ENCODE measurements at regions not wholly inside any gene's neighbourhood (a gene's known extent, or its start where the extent isn't known, plus 50 kb on each side); places are given as distances from the start of the nearest gene placed in this dataset.

- intact Hi-C loops (cut with DNase I; ENCODE audit: low total_unique reads): no loop called here
- H3K4me3 ChIP-seq: no peak overlapping the region
- H3K27me3 ChIP-seq: no peaks in the 10 kb centered on the region
- in situ Hi-C loops (cut with MboI; ENCODE audit: low pct_ligation_motif_present in 1 of 4, low pct_unique_long_range_greater_than_20kb in 1 of 4, low sequenced_read_pairs in 3 of 4): no loop called here
- H3K36me3 ChIP-seq: no peaks in the 10 kb centered on the region
- H3K27ac ChIP-seq: no peak overlapping the region
- no peaks in the 10 kb centered on the region for H3K4me1 ChIP-seq
- no peak for TF ChIP-seq POLR2AphosphoS5 (IDR thresholded peaks at IDR 0.05)
- TF ChIP-seq EP300 (IDR thresholded peaks at IDR 0.05; ENCODE audit: low read depth): no peak
- no peak for TF ChIP-seq CTCF (IDR thresholded peaks at IDR 0.05)
- no peak for TF ChIP-seq POLR2A (IDR thresholded peaks at IDR 0.05)
- H3K9me3 ChIP-seq: peaks cover 0 to 9% of the 10 kb centered on the region in 2 donors
- no peak for DNase-seq
- WGBS, 2 donors (ENCODE audit: low coverage in 1 of 2): 64 to 66% methylated on average over 4 of the region's 4 CpGs
Observed at GRCh38 chr5:82917584-82917983, 159.6 kb downstream of the TMEM167A start.

GRCh38 chr5:82913971-82914370 lies 163.2 kb downstream of the TMEM167A start:
- Histone ChIP-seq H3K36me3 (no peaks in the 10 kb centered on the region), H3K4me3 (no peak overlapping the region), H3K27me3 (no peaks in the 10 kb centered on the region), H3K4me1 (no peaks in the 10 kb centered on the region), H3K27ac (no peak overlapping the region), H3K9me3 (peaks cover 0 to 9% of the 10 kb centered on the region in 2 donors)
- in situ Hi-C loops (cut with MboI; ENCODE audit: low pct_ligation_motif_present in 1 of 4, low pct_unique_long_range_greater_than_20kb in 1 of 4, low sequenced_read_pairs in 3 of 4): no loop called here
- DNase-seq: no peak
- intact Hi-C loops (cut with DNase I; ENCODE audit: low total_unique reads): no loop called here
- TF ChIP-seq POLR2A (IDR thresholded peaks at IDR 0.05) (no peak), EP300 (IDR thresholded peaks at IDR 0.05; ENCODE audit: low read depth) (no peak)

GRCh38 chr5:82912462-82912861 lies 164.7 kb downstream of the TMEM167A start:
- intact Hi-C loops (cut with DNase I; ENCODE audit: low total_unique reads): no loop called here
- TF ChIP-seq CTCF (IDR thresholded peaks at IDR 0.05) (no peak), EP300 (IDR thresholded peaks at IDR 0.05; ENCODE audit: low read depth) (no peak)
- DNase-seq: no peak
- Histone ChIP-seq H3K9me3 (peaks cover 0 to 9% of the 10 kb centered on the region in 2 donors), H3K4me1 (no peaks in the 10 kb centered on the region), H3K4me3 (no peak overlapping the region), H3K27me3 (no peaks in the 10 kb centered on the region), H3K36me3 (no peaks in the 10 kb centered on the region), H3K27ac (no peak overlapping the region)
- in situ Hi-C loops (cut with MboI; ENCODE audit: low pct_ligation_motif_present in 1 of 4, low pct_unique_long_range_greater_than_20kb in 1 of 4, low sequenced_read_pairs in 3 of 4): no loop called here
- 80 to 82% methylated on average over 4 to 5 of the region's 5 CpGs for WGBS, 2 donors (ENCODE audit: low coverage in 1 of 2)

- H3K36me3 ChIP-seq: no peaks in the 10 kb centered on the region
- H3K27me3 ChIP-seq: no peaks in the 10 kb centered on the region
- no peak for DNase-seq
- TF ChIP-seq POLR2A (IDR thresholded peaks at IDR 0.05): no peak
- in situ Hi-C loops (cut with MboI; ENCODE audit: low pct_ligation_motif_present in 1 of 4, low pct_unique_long_range_greater_than_20kb in 1 of 4, low sequenced_read_pairs in 3 of 4): no loop called here
- peaks cover 0 to 9% of the 10 kb centered on the region in 2 donors for H3K9me3 ChIP-seq
- no peak overlapping the region for H3K4me3 ChIP-seq
- intact Hi-C loops (cut with DNase I; ENCODE audit: low total_unique reads): no loop called here
- WGBS, 2 donors (ENCODE audit: low coverage in 1 of 2): 78 to 100% methylated on average over 1 to 2 of the region's 2 CpGs
- H3K27ac ChIP-seq: no peak overlapping the region
- H3K4me1 ChIP-seq: no peaks in the 10 kb centered on the region
Observed at GRCh38 chr5:82911910-82912309, 165.3 kb downstream of the TMEM167A start.

GRCh38 chr5:82910905-82911304 lies 166.3 kb downstream of the TMEM167A start:
- peaks cover 0 to 4% of the 10 kb centered on the region in 2 donors for H3K9me3 ChIP-seq
- H3K4me1 ChIP-seq: no peaks in the 10 kb centered on the region
- in situ Hi-C loops (cut with MboI; ENCODE audit: low pct_ligation_motif_present in 1 of 4, low pct_unique_long_range_greater_than_20kb in 1 of 4, low sequenced_read_pairs in 3 of 4) (no loop called here), intact Hi-C loops (cut with DNase I; ENCODE audit: low total_unique reads) (no loop called here)
- TF ChIP-seq EP300 (IDR thresholded peaks at IDR 0.05; ENCODE audit: low read depth) (no peak), POLR2AphosphoS5 (IDR thresholded peaks at IDR 0.05) (no peak), POLR2A (IDR thresholded peaks at IDR 0.05) (no peak), CTCF (IDR thresholded peaks at IDR 0.05) (no peak)
- H3K27me3 ChIP-seq: no peaks in the 10 kb centered on the region
- no peak overlapping the region for H3K27ac ChIP-seq
- no peak for DNase-seq
- H3K36me3 ChIP-seq: no peaks in the 10 kb centered on the region
- no peak overlapping the region for H3K4me3 ChIP-seq

All from transverse colon (tissue), 4 donors.